SU-DHL-6 (cell line): ENCODE measurements at regions not wholly inside any gene's neighbourhood (a gene's known extent, or its start where the extent isn't known, plus 50 kb on each side); places are given as distances from the start of the nearest gene placed in this dataset.

Experiments used
- EZH2phosphoT487 ChIP-seq: fragments of 200-600 bp; sonication (generic), shearing (Covaris generic); conservative IDR thresholded peaks from 2 replicates; pipeline ENCODE4 v1.6.1; 2018; ENCODE audit warnings: mild to moderate bottlenecking, antibody characterized with exemption, low read length, moderate library complexity, mixed read lengths
- TF ChIP-seq, protein P1 (sequence below): fragments of 200-600 bp; sonication (generic); IDR thresholded peaks from one replicate; pipeline ENCODE4 v1.5.1; 2017; ENCODE audit warnings: antibody characterized with exemption, mild to moderate bottlenecking, low read length, moderate library complexity; ENCODE audit not compliant: insufficient read depth, poor library complexity, severe bottlenecking

DNA sequence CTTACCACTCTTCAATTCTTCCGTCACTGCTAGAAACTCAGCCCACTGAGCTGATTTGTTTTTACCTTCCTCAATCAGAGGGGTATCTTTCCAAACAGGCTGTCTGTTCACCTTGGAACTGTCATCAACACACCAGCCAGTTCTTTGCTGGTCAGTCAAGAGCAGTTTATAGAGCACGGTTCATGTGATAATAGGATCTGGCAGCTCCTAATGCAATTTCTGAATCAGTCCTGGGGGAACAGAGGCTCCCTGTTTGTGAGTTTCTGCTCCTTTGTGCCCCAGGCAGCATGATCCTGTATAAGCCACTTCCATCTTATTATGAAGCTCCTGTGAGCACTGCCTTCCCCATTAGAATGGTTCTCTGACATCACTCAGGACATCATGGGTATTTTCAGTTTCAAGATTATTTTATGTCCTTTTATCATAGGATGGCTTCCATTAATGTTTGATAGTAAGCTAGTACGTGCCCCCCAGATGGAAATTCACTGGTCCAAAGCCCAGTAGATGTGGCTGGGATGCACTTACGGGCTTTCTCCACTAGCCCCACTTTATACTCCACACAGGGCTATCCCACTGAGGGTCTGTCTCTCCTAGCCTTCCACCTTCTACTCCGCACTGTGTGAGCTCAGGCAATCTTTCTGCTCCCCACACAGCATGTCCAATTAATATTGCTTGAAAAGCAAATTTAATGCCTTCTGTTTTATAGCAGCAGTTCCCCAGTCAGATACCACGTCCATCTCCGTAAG, 85.5 kb upstream of the SPIN1 start:
- TF ChIP-seq, protein P1, sequence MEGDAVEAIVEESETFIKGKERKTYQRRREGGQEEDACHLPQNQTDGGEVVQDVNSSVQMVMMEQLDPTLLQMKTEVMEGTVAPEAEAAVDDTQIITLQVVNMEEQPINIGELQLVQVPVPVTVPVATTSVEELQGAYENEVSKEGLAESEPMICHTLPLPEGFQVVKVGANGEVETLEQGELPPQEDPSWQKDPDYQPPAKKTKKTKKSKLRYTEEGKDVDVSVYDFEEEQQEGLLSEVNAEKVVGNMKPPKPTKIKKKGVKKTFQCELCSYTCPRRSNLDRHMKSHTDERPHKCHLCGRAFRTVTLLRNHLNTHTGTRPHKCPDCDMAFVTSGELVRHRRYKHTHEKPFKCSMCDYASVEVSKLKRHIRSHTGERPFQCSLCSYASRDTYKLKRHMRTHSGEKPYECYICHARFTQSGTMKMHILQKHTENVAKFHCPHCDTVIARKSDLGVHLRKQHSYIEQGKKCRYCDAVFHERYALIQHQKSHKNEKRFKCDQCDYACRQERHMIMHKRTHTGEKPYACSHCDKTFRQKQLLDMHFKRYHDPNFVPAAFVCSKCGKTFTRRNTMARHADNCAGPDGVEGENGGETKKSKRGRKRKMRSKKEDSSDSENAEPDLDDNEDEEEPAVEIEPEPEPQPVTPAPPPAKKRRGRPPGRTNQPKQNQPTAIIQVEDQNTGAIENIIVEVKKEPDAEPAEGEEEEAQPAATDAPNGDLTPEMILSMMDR: no peak
- TF ChIP-seq EZH2phosphoT487: no peak
